NT2/D1 (cell line): ENCODE measurements at regions not wholly inside any gene's neighbourhood (a gene's known extent, or its start where the extent isn't known, plus 50 kb on each side); places are given as distances from the start of the nearest gene placed in this dataset.

Experiments
- YY1 ChIP-seq: IDR thresholded peaks from 2 replicates; pipeline ENCODE4 v1.6.1; 2011; ENCODE audit not compliant: insufficient read length, insufficient read depth
- ZNF274 ChIP-seq: IDR thresholded peaks from 2 replicates; pipeline ENCODE4 v1.6.1; 2011; ENCODE audit warnings: mild to moderate bottlenecking, low read depth, low read length

DNA sequence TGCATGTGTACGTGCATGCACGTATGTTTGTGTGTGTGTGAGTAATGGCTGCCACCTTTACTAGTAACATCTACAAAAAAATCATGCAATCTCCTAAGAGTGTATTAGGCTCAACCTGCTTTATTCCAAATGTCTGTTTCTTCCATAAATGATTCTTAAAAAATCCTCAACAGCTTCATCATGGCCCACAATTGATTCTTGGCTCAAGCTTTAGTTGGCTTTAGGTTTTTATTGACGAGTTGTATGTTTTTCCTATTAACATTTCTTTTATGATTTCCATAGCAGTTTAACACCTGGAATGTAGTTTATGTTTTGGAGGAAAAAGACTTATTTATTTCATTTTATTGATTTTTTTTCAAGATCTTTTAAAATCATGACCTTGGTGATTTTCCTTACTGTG, 121.9 kb upstream of the RAB18 start:
- TF ChIP-seq ZNF274: no peak
- no peak for TF ChIP-seq YY1
